H9 (cell line): ENCODE measurements at regions not wholly inside any gene's neighbourhood (a gene's known extent, or its start where the extent isn't known, plus 50 kb on each side); places are given as distances from the start of the nearest gene placed in this dataset.

Experiments
- DNase-seq: peaks from one replicate; pipeline ENCODE4 v3.0.0-alpha.2; 2017
- H2AFZ ChIP-seq: one replicate; pipeline ENCODE4 v1.6.1; 2013; ENCODE audit warnings: mild to moderate bottlenecking, low read length, control low read depth, moderate library complexity
- H2AK5ac ChIP-seq: 2 replicates; pipeline ENCODE4 v1.6.1; 2013; ENCODE audit warnings: low read length, control low read depth, mixed read lengths; ENCODE audit not compliant: insufficient read length
- H2BK120ac ChIP-seq: one replicate; pipeline ENCODE4 v1.6.1; 2013; ENCODE audit warnings: low read depth, mild to moderate bottlenecking, low read length, control low read depth, inconsistent platforms; ENCODE audit not compliant: poor library complexity, severe bottlenecking
- H2BK12ac ChIP-seq: 2 replicates; pipeline ENCODE4 v1.6.1; 2013; ENCODE audit warnings: low read length, control low read depth, mixed read lengths, low read depth; ENCODE audit not compliant: insufficient read length
- H2BK15ac ChIP-seq: 2 replicates; pipeline ENCODE4 v1.6.1; 2013; ENCODE audit warnings: low read depth, low read length, control low read depth
- H2BK20ac ChIP-seq: one replicate; pipeline ENCODE4 v1.6.1; 2013; ENCODE audit warnings: low read depth, mild to moderate bottlenecking, low read length, control low read depth, inconsistent platforms; ENCODE audit not compliant: poor library complexity, severe bottlenecking
- H2BK5ac ChIP-seq: 2 replicates; pipeline ENCODE4 v1.6.1; 2013; ENCODE audit warnings: low read length, control low read depth, mixed read lengths; ENCODE audit not compliant: insufficient read length
- H3K14ac ChIP-seq: 2 replicates; pipeline ENCODE4 v1.6.1; 2013; ENCODE audit warnings: low read length, control low read depth; ENCODE audit not compliant: insufficient read depth
- H3K18ac ChIP-seq: 2 replicates; pipeline ENCODE4 v1.6.1; 2013; ENCODE audit warnings: low read depth, mild to moderate bottlenecking, mixed read lengths, low read length, control low read depth; ENCODE audit not compliant: insufficient read length
- H3K23ac ChIP-seq: 2 replicates; pipeline ENCODE4 v1.6.1; 2013; ENCODE audit warnings: low read length, control low read depth, mixed read lengths, low read depth; ENCODE audit not compliant: insufficient read length
- H3K23me2 ChIP-seq: 2 replicates; pipeline ENCODE4 v1.6.1; 2013; ENCODE audit warnings: low read depth, mild to moderate bottlenecking, mixed read lengths, low read length, control low read depth; ENCODE audit not compliant: insufficient read length, poor library complexity, severe bottlenecking
- H3K27ac ChIP-seq: 2 replicates; pipeline ENCODE4 v1.5.1; 2013; ENCODE audit warnings: low read length, control low read depth, mixed read lengths, low read depth; ENCODE audit not compliant: insufficient read length
- H3K27me3 ChIP-seq: 2 replicates; pipeline ENCODE4 v1.6.1; 2013; ENCODE audit warnings: low read length, control low read depth, inconsistent platforms; ENCODE audit not compliant: insufficient read depth
- H3K4ac ChIP-seq: 2 replicates; pipeline ENCODE4 v1.6.1; 2013; ENCODE audit warnings: low read depth, mild to moderate bottlenecking, control low read depth, inconsistent platforms, low read length, moderate library complexity
- H3K4me1 ChIP-seq: 2 replicates; pipeline ENCODE4 v1.6.1; 2013; ENCODE audit warnings: low read length, control low read depth, inconsistent platforms; ENCODE audit not compliant: insufficient read depth
- H3K4me2 ChIP-seq: 2 replicates; pipeline ENCODE4 v1.6.1; 2013; ENCODE audit warnings: low read length, control low read depth, mixed read lengths; ENCODE audit not compliant: insufficient read length, insufficient read depth
- H3K56ac ChIP-seq: 2 replicates; pipeline ENCODE4 v1.6.1; 2013; ENCODE audit warnings: low read depth, mild to moderate bottlenecking, mixed read lengths, low read length, control low read depth; ENCODE audit not compliant: insufficient read length
- H3K79me1 ChIP-seq: 2 replicates; pipeline ENCODE4 v1.6.1; 2013; ENCODE audit warnings: low read depth, mild to moderate bottlenecking, moderate library complexity, low read length, control low read depth, inconsistent platforms; ENCODE audit not compliant: insufficient read depth, poor library complexity, severe bottlenecking
- H3K79me2 ChIP-seq: 2 replicates; pipeline ENCODE4 v1.6.1; 2013; ENCODE audit warnings: low read length, control low read depth, inconsistent platforms; ENCODE audit not compliant: insufficient read depth
- H3K9ac ChIP-seq: 2 replicates; pipeline ENCODE4 v1.6.1; 2013; ENCODE audit warnings: low read length, control low read depth, mixed read lengths; ENCODE audit not compliant: insufficient read length; ENCODE audit errors: extremely low read depth
- H3K9me3 ChIP-seq: one replicate; pipeline ENCODE4 v1.6.1; 2013; ENCODE audit warnings: low read depth, low read length, inconsistent platforms; ENCODE audit not compliant: control insufficient read depth
- H3T11ph ChIP-seq: one replicate; pipeline ENCODE4 v1.6.1; 2013; ENCODE audit warnings: mild to moderate bottlenecking, low read length, control low read depth, inconsistent platforms
- H4K20me1 ChIP-seq: one replicate; pipeline ENCODE4 v1.6.1; 2013; ENCODE audit not compliant: control insufficient read depth, insufficient read length, insufficient read depth
- H4K5ac ChIP-seq: 2 replicates; pipeline ENCODE4 v1.6.1; 2013; ENCODE audit warnings: low read depth, mild to moderate bottlenecking, mixed read lengths, low read length, control low read depth; ENCODE audit not compliant: insufficient read length
- H4K8ac ChIP-seq: replicated peaks from 2 replicates; pipeline ENCODE4 v1.6.1; 2013; ENCODE audit warnings: low read length, control low read depth, mixed read lengths, low read depth; ENCODE audit not compliant: insufficient read length
- H4K91ac ChIP-seq: 2 replicates; pipeline ENCODE4 v1.6.1; 2013; ENCODE audit warnings: low read depth, mild to moderate bottlenecking, moderate library complexity, mixed read lengths, low read length, control low read depth; ENCODE audit not compliant: insufficient read length
- H3K27ac Mint-ChIP-seq, 3 experiments: 2 replicates in 2 of 3; 3 replicates in 1 of 3; pipeline ENCODE4 v1.8.0; 2020 to 2021; ENCODE audit warnings: mixed read lengths in 3 of 3, mild to moderate bottlenecking in 1 of 3, moderate library complexity in 1 of 3
- H3K27me3 Mint-ChIP-seq: 2 replicates; pipeline ENCODE4 v1.8.0; 2021; ENCODE audit warnings: low read depth, mild to moderate bottlenecking, moderate library complexity, mixed read lengths
- H3K36me3 Mint-ChIP-seq, 3 experiments: 2 replicates in 2 of 3; 3 replicates in 1 of 3; pipeline ENCODE4 v1.8.0; 2020 to 2021; ENCODE audit warnings: low read depth in 3 of 3, mixed read lengths in 3 of 3; ENCODE audit not compliant: insufficient read depth in 1 of 3
- H3K4me1 Mint-ChIP-seq, 2 experiments: 2 replicates each; pipeline ENCODE4 v1.8.0; 2020; ENCODE audit warnings: mixed read lengths in 2 of 2
- H3K4me3 Mint-ChIP-seq, 2 experiments: 2 replicates in 1 of 2; 3 replicates in 1 of 2; pipeline ENCODE4 v1.8.0; 2020 to 2021; ENCODE audit warnings: mild to moderate bottlenecking in 2 of 2, mixed read lengths in 2 of 2, moderate library complexity in 1 of 2
- H3K9me3 Mint-ChIP-seq, 2 experiments: 2 replicates in 1 of 2; 3 replicates in 1 of 2; pipeline ENCODE4 v1.8.0; 2020; ENCODE audit warnings: mild to moderate bottlenecking in 2 of 2, mixed read lengths in 2 of 2, moderate library complexity in 1 of 2
- WGBS: extraction: QIAGEN DNeasy Blood & Tissue Kit; methylation state at CpG from one replicate; pipeline ENCODE4 v1.1.7; 2013; ENCODE audit warnings: missing lambda C conversion rate, low lambda C conversion rate, mixed read lengths; ENCODE audit not compliant: insufficient read length; ENCODE audit errors: extremely low coverage; 5-methylcytosine and 5-hydroxymethylcytosine counted together
- TF ChIP-seq, protein P1 (sequence below): fragments of 200-600 bp; sonication (generic); conservative IDR thresholded peaks from 3 replicates; pipeline ENCODE4 v1.8.0; 2021; ENCODE audit warnings: antibody characterized with exemption, mild to moderate bottlenecking

DNA sequence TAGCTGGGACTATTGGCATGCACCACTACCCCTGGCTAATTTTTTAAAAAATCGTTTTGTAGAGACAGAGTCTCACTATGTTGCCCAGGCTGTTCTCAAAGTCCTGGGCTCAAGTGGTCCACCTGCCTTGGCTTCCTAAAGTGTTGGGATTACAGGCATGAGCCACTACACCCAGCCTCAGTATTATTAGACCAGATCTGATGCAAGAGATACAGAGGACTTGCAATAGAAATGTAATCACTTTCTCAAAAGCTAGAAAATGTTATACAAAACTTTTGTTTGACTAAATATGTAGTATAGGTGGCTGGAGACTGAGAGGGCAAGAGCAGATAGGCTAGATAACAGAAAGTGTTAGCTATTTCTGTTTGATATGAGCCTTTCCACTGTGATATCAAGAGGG lies 531.9 kb downstream of the SOX2 start:
- H2BK5ac ChIP-seq: no peak overlapping the region
- H3K9ac ChIP-seq: no peak overlapping the region
- H4K5ac ChIP-seq: no peak overlapping the region
- Mint-ChIP-seq H3K4me3 (no peak overlapping the region), H3K4me1 (peaks cover 11 to 15% of the 10 kb centered on the region in 2 experiments), H3K36me3 (peaks cover 0 to 1% (median 0%) of the 10 kb centered on the region in 3 experiments; a peak in 2 of 7 replicates), H3K9me3 (no peaks in the 10 kb centered on the region; a peak in 1 of 5 replicates), H3K27ac (peak overlapping the region in 1 of 3 experiments; percentile 48; a peak in 1 of 7 replicates), H3K27me3 (no peaks in the 10 kb centered on the region; the same call in 1 of the 2 replicates)
- no peak overlapping the region for H3K56ac ChIP-seq
- H2AFZ ChIP-seq: no peak overlapping the region
- H4K20me1 ChIP-seq: no peaks in the 10 kb centered on the region
- DNase-seq: no peak
- no peak overlapping the region for H3K4ac ChIP-seq
- H4K8ac ChIP-seq: no peak overlapping the region
- no peak overlapping the region for H3K18ac ChIP-seq
- no peaks in the 10 kb centered on the region for H3K9me3 ChIP-seq
- H3K79me2 ChIP-seq: no peaks in the 10 kb centered on the region
- peaks cover 6% of the 10 kb centered on the region; the same call in 1 of the 2 replicates for H3K4me1 ChIP-seq
- H2BK15ac ChIP-seq: no peak overlapping the region
- WGBS: no CpG with 5 or more reads among the region's 1 CpG
- no peak overlapping the region for H3K4me2 ChIP-seq
- TF ChIP-seq, protein P1, sequence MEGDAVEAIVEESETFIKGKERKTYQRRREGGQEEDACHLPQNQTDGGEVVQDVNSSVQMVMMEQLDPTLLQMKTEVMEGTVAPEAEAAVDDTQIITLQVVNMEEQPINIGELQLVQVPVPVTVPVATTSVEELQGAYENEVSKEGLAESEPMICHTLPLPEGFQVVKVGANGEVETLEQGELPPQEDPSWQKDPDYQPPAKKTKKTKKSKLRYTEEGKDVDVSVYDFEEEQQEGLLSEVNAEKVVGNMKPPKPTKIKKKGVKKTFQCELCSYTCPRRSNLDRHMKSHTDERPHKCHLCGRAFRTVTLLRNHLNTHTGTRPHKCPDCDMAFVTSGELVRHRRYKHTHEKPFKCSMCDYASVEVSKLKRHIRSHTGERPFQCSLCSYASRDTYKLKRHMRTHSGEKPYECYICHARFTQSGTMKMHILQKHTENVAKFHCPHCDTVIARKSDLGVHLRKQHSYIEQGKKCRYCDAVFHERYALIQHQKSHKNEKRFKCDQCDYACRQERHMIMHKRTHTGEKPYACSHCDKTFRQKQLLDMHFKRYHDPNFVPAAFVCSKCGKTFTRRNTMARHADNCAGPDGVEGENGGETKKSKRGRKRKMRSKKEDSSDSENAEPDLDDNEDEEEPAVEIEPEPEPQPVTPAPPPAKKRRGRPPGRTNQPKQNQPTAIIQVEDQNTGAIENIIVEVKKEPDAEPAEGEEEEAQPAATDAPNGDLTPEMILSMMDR: no peak
- no peak overlapping the region for H3K23ac ChIP-seq
- H2BK12ac ChIP-seq: no peak overlapping the region
- H3K27me3 ChIP-seq: no peaks in the 10 kb centered on the region
- H3K23me2 ChIP-seq: no peaks in the 10 kb centered on the region
- H3T11ph ChIP-seq: no peak overlapping the region
- H3K14ac ChIP-seq: no peak overlapping the region
- H3K27ac ChIP-seq: no peak overlapping the region
- H4K91ac ChIP-seq: no peak overlapping the region
- H3K79me1 ChIP-seq: no peaks in the 10 kb centered on the region
- H2BK20ac ChIP-seq: no peak overlapping the region
- no peak overlapping the region for H2BK120ac ChIP-seq
- H2AK5ac ChIP-seq: no peak overlapping the region
